NCI-H146 treated with DMSO at 0.1 percent for 48 hours (cell line): ENCODE measurements at regions not wholly inside any gene's neighbourhood (a gene's known extent, or its start where the extent isn't known, plus 50 kb on each side); places are given as distances from the start of the nearest gene placed in this dataset.

ENCODE experiments used
- DNase-seq: peaks from one replicate; lab custom pipeline; 2025; ENCODE audit not compliant: unreplicated experiment; lab: John Stamatoyannopoulos, UW

DNA sequence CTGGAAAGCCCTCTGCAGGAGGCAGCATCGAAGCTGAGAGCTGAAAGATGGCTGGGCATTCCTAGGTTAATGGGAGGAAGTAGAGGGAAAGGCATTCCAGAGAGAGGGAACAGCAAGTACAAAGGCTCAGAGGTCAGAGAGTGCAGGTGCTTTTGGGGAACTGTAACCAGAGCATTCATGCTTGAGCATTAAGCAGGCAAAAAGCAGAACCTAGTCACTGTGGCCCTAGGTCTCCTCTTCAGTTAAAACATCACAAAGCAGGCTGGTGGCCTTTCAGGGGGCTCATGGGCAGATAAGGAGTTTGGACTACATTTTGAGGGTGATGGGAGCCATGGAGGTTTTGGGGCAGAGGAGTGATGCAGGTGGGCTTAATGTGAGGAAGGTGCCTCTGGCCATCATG, 169.2 kb upstream of the MYL2 start:
- no peak for DNase-seq

- no peak for DNase-seq
Measured at GRCh38 chr12:111088409-111088808, 168.0 kb upstream of the MYL2 start.

DNA sequence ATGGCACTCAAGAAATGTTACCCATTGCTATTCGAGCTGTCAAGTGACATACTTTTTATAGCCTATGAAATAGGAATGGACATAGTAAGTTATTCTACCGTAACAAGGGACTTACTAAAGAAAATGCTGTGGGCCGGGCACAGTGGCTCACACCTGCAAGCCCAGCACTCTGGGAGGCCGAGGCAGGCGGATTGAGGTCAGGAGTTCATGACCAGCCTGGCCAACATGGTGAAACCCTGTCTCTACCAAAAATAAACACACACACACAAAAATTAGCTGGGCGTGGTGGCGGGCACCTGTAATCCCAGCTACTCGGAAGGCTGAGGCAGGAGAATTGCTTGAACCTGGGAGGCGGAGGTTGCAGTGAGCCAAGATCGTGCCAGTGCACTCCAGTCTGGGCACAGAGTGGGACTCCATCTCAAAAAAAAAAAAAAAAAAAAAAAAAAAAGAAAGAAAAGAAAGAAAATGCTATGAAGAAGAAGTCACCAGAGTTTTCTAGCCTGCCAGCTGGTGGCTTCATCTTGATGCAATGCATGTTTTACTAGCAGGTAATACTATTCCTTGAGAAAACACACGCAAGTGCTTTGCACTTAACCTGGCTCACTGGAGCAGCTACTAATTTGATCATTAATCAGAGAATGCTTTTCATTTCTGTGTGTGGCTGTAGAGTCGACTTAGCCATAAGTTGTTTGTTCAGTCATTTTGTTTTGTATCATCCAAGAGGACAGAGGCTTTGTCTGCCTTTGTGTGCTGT, 166.7 kb upstream of the MYL2 start:
- DNase-seq = no peak

GRCh38 chr12:111085096-111085495, 164.7 kb upstream of the MYL2 start:
- no peak for DNase-seq

- DNase-seq = no peak
Measured at GRCh38 chr12:111084605-111085004, 164.2 kb upstream of the MYL2 start.

- no peak for DNase-seq
Measured at GRCh38 chr12:111084158-111084557, 163.8 kb upstream of the MYL2 start.

- DNase-seq = no peak
Measured at GRCh38 chr12:111081600-111081999, 161.2 kb upstream of the MYL2 start.

DNA sequence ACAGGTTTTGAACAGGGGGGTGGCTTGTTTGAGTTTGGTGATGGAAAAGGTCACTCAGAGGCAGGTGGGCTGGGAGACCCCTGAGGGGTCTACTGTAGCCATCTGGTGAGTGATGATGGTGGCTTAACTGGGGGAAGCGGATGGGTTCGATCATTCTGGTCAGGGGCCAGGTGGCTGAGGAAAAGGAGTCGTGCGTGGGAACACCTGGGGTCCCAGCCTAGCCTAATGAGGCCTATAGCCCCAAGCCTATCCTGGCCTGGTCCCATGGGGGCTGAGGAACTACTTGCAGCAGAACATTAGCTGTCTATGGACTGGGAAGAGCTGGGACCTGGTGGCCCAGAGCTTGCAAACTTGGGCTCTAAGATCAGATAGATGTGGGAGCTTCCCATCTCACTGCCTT, 158.4 kb upstream of the MYL2 start:
- no peak for DNase-seq

GRCh38 chr12:111076611-111077451, 156.5 kb upstream of the MYL2 start:
- DNase-seq = no peak

DNA sequence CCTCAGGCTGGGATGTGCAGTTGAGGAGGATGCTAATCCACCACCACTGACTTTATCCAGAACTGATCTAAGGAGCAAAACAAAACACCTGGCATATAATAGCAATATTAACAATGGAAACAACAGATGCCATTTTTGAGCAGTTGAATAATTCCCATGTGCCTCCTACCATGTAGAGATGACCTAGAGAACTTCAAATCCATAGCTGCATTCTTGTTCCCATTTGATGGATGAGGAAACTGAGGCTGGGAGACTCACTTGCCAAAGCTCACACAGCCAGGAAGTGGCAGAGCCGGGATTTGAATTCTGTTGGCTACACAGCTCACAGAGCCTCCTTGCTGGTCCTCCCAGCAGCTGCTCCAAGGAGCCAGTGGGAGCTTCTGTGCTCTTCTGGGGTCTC, 155.8 kb upstream of the MYL2 start:
- DNase-seq = no peak

DNA sequence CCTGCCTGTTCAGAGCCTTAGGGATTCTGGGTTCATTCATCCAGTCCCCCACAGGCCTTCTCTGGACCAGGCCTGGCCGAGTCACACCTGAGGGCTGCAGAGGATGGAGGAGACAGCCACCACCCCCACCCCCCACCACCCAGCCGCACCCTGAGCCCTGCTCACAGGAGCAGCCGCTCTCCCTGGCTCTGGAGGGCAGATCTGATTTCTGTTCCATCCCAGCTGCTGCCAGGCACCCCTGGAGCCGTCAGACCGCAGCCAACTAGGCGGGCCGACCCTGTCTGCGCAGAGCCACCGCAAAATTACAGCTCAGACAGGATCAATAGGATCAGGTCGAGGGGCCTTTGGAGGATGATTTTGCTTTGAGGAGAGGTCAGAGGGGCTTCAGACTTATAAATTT, 154.6 kb upstream of the MYL2 start:
- no peak for DNase-seq

DNA sequence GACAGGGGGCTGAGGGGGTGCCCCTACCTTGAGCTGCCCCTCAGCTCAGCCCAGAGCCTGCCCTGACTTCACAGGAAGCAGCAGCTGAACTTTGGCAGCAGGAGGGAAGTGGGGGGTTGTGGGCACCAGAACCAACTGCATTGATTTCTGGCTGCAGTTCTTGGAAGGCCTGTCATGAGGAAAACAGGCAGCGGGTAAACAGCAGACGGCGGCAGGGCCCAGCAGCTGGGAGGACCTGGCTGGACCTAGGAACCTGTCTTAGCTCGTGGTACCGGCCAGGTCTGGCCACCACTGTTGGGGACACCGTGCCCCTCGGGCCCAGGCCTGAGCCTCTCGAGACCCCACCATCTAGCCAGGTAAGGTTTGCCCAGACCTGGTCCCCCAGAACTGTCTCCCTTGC, 154.2 kb upstream of the MYL2 start:
- no peak for DNase-seq

DNA sequence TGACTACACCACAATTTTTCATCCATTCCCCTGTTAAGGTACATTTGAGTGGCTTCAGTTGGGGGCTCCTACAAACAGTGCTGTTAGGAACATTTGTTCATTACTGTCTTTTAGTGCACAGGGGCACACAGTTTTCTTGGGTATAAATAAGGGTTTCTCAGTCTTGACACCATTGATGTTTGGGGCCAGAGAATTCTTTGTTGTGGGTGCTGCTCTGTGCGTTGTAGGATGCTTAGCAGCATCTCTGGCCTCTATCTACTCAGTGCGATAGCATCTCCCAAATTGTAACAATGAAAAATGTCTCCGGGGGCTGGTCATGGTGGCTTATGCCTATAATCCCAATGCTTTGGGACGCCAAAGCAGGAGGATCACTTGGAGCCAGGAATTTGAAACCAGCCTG, 153.0 kb upstream of the MYL2 start:
- DNase-seq = no peak

DNA sequence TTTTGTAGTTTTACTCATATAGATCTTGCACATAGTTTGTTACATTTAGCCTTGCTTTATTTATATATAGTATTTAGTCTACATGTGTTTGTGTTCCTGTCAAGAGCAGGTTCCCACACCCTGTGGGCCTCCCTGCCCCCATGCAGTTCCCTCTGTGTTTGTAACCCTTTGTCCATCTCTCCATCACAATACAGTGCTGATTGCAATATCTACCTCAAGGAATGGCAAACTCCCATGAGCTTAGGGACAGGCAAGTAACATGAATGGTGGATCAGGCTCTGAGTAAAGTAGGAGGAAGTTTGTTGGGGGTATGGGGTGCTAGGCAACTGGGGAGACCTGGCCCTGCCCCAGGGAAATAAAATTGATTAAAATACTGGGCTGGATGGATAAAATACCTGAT, 151.9 kb upstream of the MYL2 start:
- DNase-seq = no peak

DNA sequence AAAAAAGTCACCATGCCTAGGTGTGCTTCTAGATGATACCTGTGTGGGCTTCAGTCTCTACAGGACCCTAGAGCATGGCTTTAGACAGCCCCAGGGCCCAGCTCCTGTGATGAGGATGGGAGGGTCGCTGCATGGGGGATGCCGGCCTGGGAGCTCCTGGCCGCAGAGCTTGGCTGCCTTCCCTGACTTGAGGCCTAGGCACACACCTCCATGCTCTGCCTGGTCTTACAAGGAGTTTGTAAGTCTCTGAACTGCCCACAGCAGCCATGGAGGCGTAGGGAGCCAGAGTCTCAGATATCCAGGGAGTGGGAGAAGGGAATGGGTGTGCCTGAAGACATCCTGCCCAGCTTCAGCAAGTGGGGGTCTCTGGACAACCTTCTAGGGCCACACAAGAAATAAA, 149.5 kb upstream of the MYL2 start:
- no peak for DNase-seq

GRCh38 chr12:111068290-111068689, 147.9 kb upstream of the MYL2 start:
- no peak for DNase-seq

DNA sequence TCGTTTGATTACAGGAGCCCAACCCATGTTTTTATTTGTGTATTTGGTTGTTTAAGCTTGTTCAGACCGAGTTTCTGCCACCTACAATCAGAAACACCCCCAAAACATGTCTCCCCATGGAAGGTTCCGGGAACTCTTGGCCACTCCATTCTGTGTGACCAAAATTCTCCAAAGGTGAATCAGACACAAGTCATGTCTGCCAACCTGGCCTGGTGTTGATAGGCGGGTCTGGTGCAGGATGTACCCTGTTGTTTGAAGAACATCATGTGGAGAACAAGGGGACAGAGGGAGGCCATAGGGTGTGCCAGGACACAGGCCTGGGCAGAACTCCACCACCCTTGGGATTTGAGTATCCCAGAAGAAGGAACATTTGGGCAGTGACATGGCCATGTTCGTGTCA, 147.1 kb upstream of the MYL2 start:
- no peak for DNase-seq

DNA sequence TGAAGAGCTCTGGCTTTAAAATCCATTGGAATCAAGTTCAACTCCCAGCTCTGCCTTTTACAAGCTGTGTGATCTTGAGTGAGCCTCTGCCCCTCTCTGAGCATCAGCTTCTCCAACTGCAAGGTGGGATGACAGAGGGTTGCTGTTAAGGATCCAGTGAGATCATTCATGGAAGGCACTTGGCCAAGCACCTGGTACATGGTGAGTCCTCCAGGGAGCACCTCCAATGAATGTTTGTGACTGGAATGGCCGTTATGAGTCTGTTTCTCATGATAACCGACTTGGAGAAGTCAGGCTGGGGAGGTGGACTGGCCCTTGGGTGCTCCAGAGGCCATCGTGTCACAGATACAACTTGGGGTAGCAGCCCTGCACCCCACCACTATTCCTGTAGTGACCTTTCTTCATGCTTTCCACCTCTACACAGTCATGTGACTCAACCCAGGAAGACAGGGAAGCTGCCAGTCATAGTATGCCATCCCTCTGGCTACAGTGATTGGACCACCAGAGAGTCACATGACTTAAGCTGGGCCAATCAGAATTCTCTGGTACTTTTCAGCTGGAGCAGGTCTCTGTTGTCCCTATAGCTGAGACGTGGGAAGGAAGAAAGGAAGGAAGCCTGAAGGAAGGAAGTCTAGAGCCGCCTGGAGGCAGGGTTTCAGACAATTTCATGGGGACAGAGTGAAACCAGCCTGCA, 146.5 kb upstream of the MYL2 start:
- no peak for DNase-seq

GRCh38 chr12:111064982-111065381, 144.6 kb upstream of the MYL2 start:
- no peak for DNase-seq

- no peak for DNase-seq
Measured at GRCh38 chr12:111064154-111064553, 143.8 kb upstream of the MYL2 start.

DNA sequence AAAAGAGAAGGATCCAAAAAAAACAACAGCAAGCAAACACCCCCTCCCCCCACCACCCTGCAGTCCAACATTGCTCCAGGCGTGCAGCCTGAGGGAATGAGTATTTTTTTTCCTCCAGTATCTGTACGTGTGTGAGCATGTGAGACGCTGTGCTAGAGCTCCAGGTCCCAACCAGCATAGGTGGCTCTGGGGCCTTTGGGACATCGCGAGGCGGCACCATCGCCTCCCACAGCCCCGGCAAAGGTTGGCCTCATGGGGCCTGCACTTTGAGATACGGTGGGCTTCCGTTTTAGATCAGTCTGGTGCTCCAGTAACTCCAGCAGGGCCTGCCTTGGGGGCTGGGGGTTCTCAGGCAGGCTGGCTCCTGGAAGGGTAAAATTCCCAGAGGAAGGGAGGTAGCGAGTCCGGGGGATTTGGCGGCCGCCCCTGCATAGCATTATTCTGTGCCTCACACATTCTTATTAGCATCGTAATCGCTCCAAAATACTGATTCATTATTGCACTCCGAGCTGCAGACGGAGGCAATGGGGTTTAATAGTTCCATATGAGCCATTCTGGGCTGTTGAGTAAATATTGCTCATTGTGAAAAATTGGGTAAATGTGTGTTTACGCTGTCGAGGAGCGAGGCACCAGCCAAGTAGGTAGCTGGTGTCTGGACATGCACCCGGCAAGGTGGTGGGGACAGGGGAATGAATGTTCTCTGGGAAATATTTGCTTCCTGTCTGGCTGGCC, 143.1 kb upstream of the MYL2 start:
- no peak for DNase-seq
